Cardiac fibroblast (primary cell): ENCODE measurements at regions not wholly inside any gene's neighbourhood (a gene's known extent, or its start where the extent isn't known, plus 50 kb on each side); places are given as distances from the start of the nearest gene placed in this dataset.

Experiments
- DNase-seq, 2 donors: peaks; one replicate each; pipeline versions ENCODE4 v3.0.0 to v3.0.0-alpha.2; 2010; ENCODE audit warnings: low read depth in 2 of 2
- H3K4me3 ChIP-seq, 2 donors: replicated peaks in 1 of 2; 1 replicate in 1 of 2; 2 replicates in 1 of 2; pipeline ENCODE4 v1.5.1; 2011; ENCODE audit warnings: low read depth in 2 of 2, low read length in 2 of 2, mild to moderate bottlenecking in 2 of 2, moderate library complexity in 1 of 2
- CTCF ChIP-seq: IDR thresholded peaks from one replicate; pipeline ENCODE4 v1.5.1; 2011; ENCODE audit warnings: low read depth, mild to moderate bottlenecking, low read length, inconsistent platforms

GRCh38 chr4:171022824-171023230, 790.4 kb upstream of the GALNTL6 start:
- H3K4me3 ChIP-seq, result no peak overlapping the region
- no peak for TF ChIP-seq CTCF

GRCh38 chr4:171017593-171017992, 795.6 kb upstream of the GALNTL6 start:
- no peak overlapping the region for H3K4me3 ChIP-seq
- TF ChIP-seq CTCF, result no peak
- no peak for DNase-seq

More at GRCh38 chr4:171022824-171023230, 790.4 kb upstream of the GALNTL6 start:
- no peak for DNase-seq

- H3K4me3 ChIP-seq, result no peak overlapping the region
- no peak for DNase-seq
- no peak for TF ChIP-seq CTCF
These were observed 797.1 kb upstream of the GALNTL6 start for GRCh38 chr4:171016145-171016544.

- no peak overlapping the region for H3K4me3 ChIP-seq
- DNase-seq, result no peak
- no peak for TF ChIP-seq CTCF
These were observed 797.8 kb upstream of the GALNTL6 start for GRCh38 chr4:171015441-171015840.

GRCh38 chr4:171007618-171008390, 805.4 kb upstream of the GALNTL6 start:
- no peak for DNase-seq
- TF ChIP-seq CTCF, result no peak

GRCh38 chr4:171002246-171002645, 811.0 kb upstream of the GALNTL6 start:
- no peak for DNase-seq
- H3K4me3 ChIP-seq, result no peak overlapping the region
- TF ChIP-seq CTCF, result no peak

More at GRCh38 chr4:171007618-171008390, 805.4 kb upstream of the GALNTL6 start:
- no peak overlapping the region for H3K4me3 ChIP-seq
